HG02678 (cell line): ENCODE measurements at regions not wholly inside any gene's neighbourhood (a gene's known extent, or its start where the extent isn't known, plus 50 kb on each side); places are given as distances from the start of the nearest gene placed in this dataset.

Experiments used
- ATAC-seq: cut with Tn5 transposase; IDR thresholded peaks from one replicate; pipeline ENCODE4 v1.9.1; 2021; ENCODE audit warnings: mild to moderate bottlenecking, moderate library complexity; ENCODE audit not compliant: unreplicated experiment

GRCh38 chr9:108618906-108619550, 236.8 kb downstream of the ACTL7B start:
- ATAC-seq, result no peak

GRCh38 chr9:108617676-108618075, 238.1 kb downstream of the ACTL7B start:
- ATAC-seq, result no peak

GRCh38 chr9:108615152-108615551, 240.6 kb downstream of the ACTL7B start:
- no peak for ATAC-seq

DNA sequence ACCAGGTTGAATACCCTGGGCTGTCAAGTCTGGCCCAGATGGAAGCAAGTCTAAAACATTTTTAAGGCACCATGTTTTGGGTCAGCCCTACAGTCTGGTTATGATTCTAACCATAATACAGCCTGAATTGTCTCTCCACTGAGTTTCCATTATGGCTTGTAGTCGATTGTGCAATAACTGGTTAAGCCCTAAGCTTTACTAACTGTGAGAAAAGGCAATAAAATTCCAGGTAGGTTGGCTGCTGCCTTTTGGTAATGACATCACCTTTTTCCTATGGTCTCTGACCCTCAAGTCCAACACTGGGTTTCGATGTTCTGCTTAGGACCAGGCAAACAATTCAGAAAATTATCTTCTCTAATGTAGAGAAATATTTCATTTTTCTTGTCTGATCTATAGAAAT, 243.3 kb downstream of the ACTL7B start:
- ATAC-seq, result no peak

DNA sequence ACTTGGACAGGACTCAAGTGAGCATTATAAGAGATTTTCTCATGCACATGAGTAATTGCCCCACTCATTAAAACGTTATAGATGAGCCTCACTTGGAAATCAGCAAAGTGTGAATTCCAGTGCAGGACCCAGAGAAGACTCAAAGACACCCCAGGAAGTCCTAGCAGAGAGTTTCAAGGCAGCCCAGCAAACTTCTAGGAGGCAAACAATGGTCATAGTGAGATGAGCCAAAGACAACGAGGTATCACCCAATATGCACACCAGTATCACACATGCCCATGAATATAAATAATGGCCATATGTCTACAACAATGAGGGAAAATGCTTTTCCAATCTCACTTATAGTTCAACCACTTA, 245.9 kb downstream of the ACTL7B start:
- ATAC-seq, result no peak

DNA sequence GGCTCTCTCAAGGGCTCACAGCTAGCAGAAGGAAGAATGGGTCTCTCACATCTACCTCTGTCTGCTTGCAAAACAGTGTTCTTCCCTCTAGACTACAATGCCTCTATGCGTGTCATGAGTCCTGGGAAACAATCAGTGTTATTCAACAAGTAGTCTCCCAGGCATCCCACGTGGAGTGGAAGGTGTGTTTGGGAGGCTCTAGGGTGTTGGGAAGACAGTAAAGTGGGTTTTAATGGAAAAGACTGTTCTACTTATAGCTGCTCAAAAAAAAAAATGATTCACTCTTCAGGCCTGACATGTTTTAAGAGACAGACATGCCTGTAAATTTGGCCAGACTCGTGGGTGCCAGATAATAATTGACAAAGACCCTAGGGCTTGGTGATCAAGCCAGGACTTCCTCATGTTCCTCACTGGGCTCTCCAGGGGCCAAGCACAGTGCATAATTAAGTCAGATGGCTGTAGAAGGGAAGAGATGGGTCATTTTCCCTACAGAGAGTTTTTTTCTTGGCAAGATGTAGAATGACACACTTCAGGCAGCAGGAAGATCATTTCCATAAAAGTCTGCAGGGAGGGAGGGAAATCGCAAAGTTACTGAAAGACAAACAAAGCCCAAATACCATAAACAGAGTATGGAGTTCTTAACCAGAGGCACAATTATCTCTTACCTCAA, 246.4 kb downstream of the ACTL7B start:
- no peak for ATAC-seq

DNA sequence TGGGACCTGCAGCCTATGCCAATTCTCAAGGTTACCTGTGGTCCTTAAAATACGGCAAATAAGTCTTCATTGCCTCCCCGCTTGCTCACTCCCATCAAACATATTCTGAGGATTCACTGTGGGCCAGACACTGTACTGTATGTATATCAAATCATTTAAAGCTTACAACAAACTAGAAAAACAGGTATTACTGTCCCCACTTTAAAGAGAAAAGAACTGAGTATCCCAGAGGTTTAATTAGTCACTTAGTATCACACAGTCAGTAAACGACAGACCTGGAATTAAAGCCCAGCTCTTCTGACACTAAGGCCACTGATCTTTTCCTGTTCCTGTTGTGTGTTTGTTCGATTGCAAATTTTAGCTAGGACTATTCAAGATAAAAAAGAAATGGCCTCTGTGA, 248.2 kb downstream of the ACTL7B start:
- no peak for ATAC-seq

DNA sequence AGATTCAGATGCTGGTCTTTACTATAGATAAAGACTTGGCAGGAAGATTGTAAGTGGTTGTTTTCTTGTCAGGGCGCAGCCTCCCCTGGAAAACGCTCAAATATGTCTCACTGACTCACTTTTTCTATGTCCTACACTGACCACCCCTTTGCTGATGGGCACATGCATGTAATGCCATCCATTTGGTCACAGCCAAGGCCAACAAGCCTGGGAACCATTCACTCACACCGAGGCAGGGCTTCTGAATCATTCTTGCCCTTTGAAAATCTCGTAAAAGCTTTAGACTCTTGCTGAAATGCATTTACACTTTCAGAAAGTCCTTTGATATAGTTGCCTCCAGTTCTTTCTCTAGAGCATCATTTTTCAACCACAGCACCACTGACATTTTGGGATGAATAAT, 249.4 kb downstream of the ACTL7B start:
- no peak for ATAC-seq

- ATAC-seq, result no peak
Measured at GRCh38 chr9:108603141-108603540, 252.6 kb downstream of the ACTL7B start.

- no peak for ATAC-seq
Measured at GRCh38 chr9:108600896-108601295, 254.9 kb downstream of the ACTL7B start.

- ATAC-seq, result no peak
Measured at GRCh38 chr9:108599571-108599970, 256.2 kb downstream of the ACTL7B start.

GRCh38 chr9:108591121-108591520, 264.7 kb downstream of the ACTL7B start:
- ATAC-seq, result no peak

GRCh38 chr9:108588246-108588645, 267.5 kb downstream of the ACTL7B start:
- no peak for ATAC-seq

GRCh38 chr9:108586471-108587139, 269.2 kb downstream of the ACTL7B start:
- ATAC-seq, result no peak

DNA sequence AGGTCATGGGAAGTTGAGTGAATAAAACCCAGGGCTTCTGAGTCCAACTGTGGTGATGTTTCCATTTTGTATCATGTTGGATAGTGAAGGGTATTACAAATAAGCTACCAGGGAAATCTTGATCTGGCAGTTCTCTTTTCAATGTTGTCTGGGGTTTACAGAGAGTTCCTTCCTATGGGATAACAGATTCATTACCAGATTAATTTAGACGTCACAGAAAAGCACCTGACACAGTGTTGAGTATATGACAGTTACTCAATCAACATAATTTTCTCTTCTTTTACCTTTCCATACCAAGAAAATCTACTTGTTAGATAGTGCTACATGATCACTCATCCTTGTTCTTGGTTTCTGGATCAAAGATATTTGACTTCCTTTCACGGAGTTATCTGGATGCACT, 270.9 kb downstream of the ACTL7B start:
- no peak for ATAC-seq

GRCh38 chr9:108582726-108583125, 273.1 kb downstream of the ACTL7B start:
- ATAC-seq, result no peak

DNA sequence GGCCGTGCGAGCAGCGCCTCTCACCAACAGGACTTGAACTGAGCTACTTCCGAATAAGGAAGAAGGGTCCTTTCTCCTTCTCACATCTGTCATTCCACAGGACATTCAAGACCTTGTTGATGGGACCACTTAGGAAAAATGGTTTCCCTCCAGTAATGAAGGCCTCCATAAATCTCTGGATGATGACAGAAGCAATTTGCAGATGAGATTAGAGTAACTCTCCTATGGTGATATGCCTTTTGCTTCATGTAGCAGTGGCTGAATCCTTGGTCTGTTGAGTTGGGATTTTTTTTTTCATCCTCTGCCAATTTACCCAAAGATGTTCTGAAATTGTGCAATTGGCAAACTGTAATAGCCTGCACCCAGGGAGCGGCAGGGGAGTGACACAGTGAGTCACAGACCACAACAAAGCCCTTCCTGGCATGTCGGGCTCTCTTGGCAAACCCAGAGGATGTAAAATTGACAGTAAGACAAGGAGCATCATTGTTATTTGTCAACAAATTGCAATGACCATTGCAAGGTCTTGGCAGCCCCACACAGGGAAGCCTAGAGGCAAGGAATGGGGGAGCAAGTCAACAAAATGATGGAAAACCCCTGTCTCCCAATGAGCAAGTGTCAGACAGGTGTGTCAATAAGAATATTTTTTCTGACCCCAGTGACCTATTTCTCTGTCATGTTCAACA, 275.9 kb downstream of the ACTL7B start:
- ATAC-seq, result no peak

- no peak for ATAC-seq
Measured at GRCh38 chr9:108575276-108575675, 280.5 kb downstream of the ACTL7B start.

DNA sequence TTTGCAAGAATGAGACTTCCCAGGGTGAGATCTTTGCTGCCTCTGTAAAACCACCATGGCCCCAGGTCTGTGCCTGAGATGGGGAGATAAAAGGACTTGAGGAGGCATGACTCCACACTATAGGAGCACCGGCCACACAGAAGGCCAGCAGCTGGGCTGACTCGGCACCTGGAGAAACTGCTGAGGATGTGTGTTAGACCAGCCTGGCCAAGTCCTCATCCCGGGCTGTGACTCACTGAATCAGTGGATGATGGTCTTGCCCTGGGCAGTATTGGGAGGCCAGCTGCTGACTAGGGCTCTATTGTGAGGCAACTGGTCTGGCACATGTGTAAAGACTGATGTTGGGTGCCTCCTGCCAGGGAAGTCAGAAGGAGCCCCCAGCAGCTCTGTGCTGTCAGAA, 286.2 kb downstream of the ACTL7B start:
- ATAC-seq, result no peak

- no peak for ATAC-seq
Measured at GRCh38 chr9:108568093-108568492, 287.7 kb downstream of the ACTL7B start.

DNA sequence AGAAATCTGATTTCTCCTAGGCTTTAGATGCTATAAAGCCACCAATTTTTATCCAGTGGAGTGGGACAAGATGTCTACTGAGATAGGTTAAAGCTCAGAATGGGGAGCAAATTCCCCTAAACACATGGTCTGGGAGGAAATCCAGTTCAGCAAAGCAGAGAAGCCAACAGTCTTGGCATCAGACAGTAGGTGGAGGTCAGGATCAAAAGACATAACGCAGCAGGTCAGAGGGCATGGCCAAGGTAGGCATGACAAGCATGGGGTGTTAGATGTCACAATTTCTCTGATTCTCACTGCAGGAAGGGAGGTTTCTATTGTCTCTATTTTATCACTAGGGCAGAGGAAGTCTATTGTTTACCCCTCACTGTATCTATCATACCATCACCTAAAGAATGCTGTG, 288.2 kb downstream of the ACTL7B start:
- ATAC-seq, result no peak
